ENCODE measurements at regions not wholly inside any gene's neighbourhood (a gene's known extent, or its start where the extent isn't known, plus 50 kb on each side); places are given as distances from the start of the nearest gene placed in this dataset.

- DNase-seq (ENCODE audit: low read depth), result no peak
- TF ChIP-seq, protein P1, sequence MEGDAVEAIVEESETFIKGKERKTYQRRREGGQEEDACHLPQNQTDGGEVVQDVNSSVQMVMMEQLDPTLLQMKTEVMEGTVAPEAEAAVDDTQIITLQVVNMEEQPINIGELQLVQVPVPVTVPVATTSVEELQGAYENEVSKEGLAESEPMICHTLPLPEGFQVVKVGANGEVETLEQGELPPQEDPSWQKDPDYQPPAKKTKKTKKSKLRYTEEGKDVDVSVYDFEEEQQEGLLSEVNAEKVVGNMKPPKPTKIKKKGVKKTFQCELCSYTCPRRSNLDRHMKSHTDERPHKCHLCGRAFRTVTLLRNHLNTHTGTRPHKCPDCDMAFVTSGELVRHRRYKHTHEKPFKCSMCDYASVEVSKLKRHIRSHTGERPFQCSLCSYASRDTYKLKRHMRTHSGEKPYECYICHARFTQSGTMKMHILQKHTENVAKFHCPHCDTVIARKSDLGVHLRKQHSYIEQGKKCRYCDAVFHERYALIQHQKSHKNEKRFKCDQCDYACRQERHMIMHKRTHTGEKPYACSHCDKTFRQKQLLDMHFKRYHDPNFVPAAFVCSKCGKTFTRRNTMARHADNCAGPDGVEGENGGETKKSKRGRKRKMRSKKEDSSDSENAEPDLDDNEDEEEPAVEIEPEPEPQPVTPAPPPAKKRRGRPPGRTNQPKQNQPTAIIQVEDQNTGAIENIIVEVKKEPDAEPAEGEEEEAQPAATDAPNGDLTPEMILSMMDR (IDR thresholded peaks at IDR 0.05; ENCODE audit: control insufficient read depth, insufficient read depth, low read depth, low read length, missing control alignments), result no peak
- no peak overlapping the region for H3K4me3 ChIP-seq (ENCODE audit: control insufficient read depth, low read depth, low read length)
Observed at GRCh38 chr7:24356718-24357386, 72.9 kb downstream of the NPY start.

- no peak for DNase-seq (ENCODE audit: low read depth)
- TF ChIP-seq, protein P1 (IDR thresholded peaks at IDR 0.05; ENCODE audit: control insufficient read depth, insufficient read depth, low read depth, low read length, missing control alignments), result no peak
- H3K4me3 ChIP-seq (ENCODE audit: control insufficient read depth, low read depth, low read length), result no peak overlapping the region
Observed at GRCh38 chr7:24361001-24361400, 77.0 kb downstream of the NPY start.

DNA sequence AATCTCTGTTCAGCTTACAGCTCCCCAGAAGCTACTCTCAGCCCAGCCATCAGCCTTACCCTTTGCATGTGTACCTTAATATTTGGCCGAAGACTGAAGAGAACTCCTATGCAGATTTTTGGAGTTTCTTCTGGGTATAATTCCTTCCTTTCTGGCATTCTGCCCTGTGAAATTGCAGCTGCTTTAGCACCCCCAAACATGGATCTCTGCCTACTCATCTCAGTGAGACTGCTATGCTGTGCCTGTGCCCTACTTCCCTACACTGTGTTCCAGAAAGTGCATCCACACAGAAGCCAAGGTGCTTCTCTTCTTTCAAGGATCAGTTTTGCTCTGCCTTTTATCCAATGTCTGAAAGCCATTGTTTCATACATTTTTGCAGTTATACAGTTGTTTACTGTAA is 81.6 kb downstream of the NPY start:
- TF ChIP-seq, protein P1 (IDR thresholded peaks at IDR 0.05; ENCODE audit: control insufficient read depth, insufficient read depth, low read depth, low read length, missing control alignments), result no peak

DNA sequence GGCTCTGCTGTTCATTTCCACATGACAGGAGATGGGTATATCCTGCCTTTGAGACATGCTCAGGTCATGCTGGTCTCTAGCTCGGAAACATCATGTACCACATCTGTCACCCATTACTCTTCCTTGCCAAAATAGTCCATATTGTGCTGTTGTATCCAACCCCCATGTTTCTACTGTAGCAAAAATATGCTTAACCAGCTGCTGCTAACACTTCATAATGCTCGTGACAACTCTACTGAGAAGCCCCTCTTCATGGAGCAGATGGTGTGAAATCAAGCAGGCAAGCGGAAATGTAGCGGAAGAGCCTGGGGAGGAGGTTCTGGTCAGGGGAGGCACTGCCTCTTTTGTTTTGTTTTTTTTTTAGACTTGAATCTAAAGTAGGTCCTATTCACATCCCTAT is 82.9 kb downstream of the NPY start:
- TF ChIP-seq, protein P1 (IDR thresholded peaks at IDR 0.05; ENCODE audit: control insufficient read depth, insufficient read depth, low read depth, low read length, missing control alignments), result no peak
- no peak overlapping the region for H3K4me3 ChIP-seq (ENCODE audit: control insufficient read depth, low read depth, low read length)
- no peak for DNase-seq (ENCODE audit: low read depth)

More for the DNA sequence above, 81.6 kb downstream of the NPY start:
- no peak overlapping the region for H3K4me3 ChIP-seq (ENCODE audit: control insufficient read depth, low read depth, low read length)
- DNase-seq (ENCODE audit: low read depth), result no peak

GRCh38 chr7:24368161-24368560 is 84.2 kb downstream of the NPY start:
- TF ChIP-seq, protein P1 (IDR thresholded peaks at IDR 0.05; ENCODE audit: control insufficient read depth, insufficient read depth, low read depth, low read length, missing control alignments), result no peak
- no peak for DNase-seq (ENCODE audit: low read depth)
- no peak overlapping the region for H3K4me3 ChIP-seq (ENCODE audit: control insufficient read depth, low read depth, low read length)

GRCh38 chr7:24370541-24370940 is 86.6 kb downstream of the NPY start:
- H3K4me3 ChIP-seq (ENCODE audit: control insufficient read depth, low read depth, low read length), result no peak overlapping the region
- TF ChIP-seq, protein P1 (IDR thresholded peaks at IDR 0.05; ENCODE audit: control insufficient read depth, insufficient read depth, low read depth, low read length, missing control alignments), result no peak
- no peak for DNase-seq (ENCODE audit: low read depth)

All from AG09309 (cell line).